Testis (tissue), 2 donors: ENCODE measurements at regions not wholly inside any gene's neighbourhood (a gene's known extent, or its start where the extent isn't known, plus 50 kb on each side); places are given as distances from the start of the nearest gene placed in this dataset.

Experiments
- DNase-seq: peaks from one replicate; pipeline ENCODE4 v3.0.0-alpha.2; 2019
- H3K27ac ChIP-seq, 2 donors: fragments of 200-600 bp; sonication (generic); one replicate each; pipeline ENCODE4 v1.5.1; 2019
- H3K27me3 ChIP-seq: fragments of 200-600 bp; sonication (generic); one replicate; pipeline ENCODE4 v1.5.1; 2019
- H3K36me3 ChIP-seq: fragments of 200-600 bp; sonication (generic); one replicate; pipeline ENCODE4 v1.5.1; 2017; ENCODE audit warnings: low read depth; ENCODE audit errors: missing control alignments
- H3K4me1 ChIP-seq: fragments of 200-600 bp; sonication (generic); one replicate; pipeline ENCODE4 v1.5.1; 2019
- H3K4me3 ChIP-seq, 2 donors: fragments of 200-600 bp; sonication (generic); one replicate each; pipeline ENCODE4 v1.5.1; 2017 to 2019
- H3K9me3 ChIP-seq: fragments of 200-600 bp; sonication (generic); one replicate; pipeline ENCODE4 v1.5.1; 2017
- CTCF ChIP-seq, 3 experiments: fragments of 450-650 bp in 2 of 3; fragments of 200-600 bp in 1 of 3; sonication (generic) in 1 of 3; IDR thresholded peaks; one replicate each; pipeline ENCODE4 v1.5.1; 2016 to 2019; ENCODE audit warnings: antibody characterized with exemption in 3 of 3, mild to moderate bottlenecking in 2 of 3, moderate library complexity in 1 of 3
- POLR2A ChIP-seq: fragments of 450-650 bp; IDR thresholded peaks from one replicate; pipeline ENCODE4 v1.6.1; 2017; ENCODE audit warnings: antibody characterized with exemption, mild to moderate bottlenecking, moderate library complexity
- WGBS, 2 donors: methylation state at CpG; one replicate each; pipeline ENCODE4 v1.1.5; 2018; 5-methylcytosine and 5-hydroxymethylcytosine counted together
- intact Hi-C: fragments of 100-400 bp; cut with DNase I; formaldehyde crosslinking; loops from one replicate; pipeline ENCODE4 v1.15.1; 2023; ENCODE audit warnings: low total_unique reads

- TF ChIP-seq POLR2A: no peak
- TF ChIP-seq CTCF (IDR thresholded peaks at IDR 0.05): no peak
- Histone ChIP-seq H3K27me3 (no peaks in the 10 kb centered on the region), H3K4me3 (no peak overlapping the region), H3K27ac (no peak overlapping the region), H3K36me3 (no peaks in the 10 kb centered on the region), H3K9me3 (no peaks in the 10 kb centered on the region), H3K4me1 (no peaks in the 10 kb centered on the region)
- 41 to 43% methylated on average over 1 of the region's 1 CpG for WGBS, 2 donors
- intact Hi-C loops: no loop called here
- DNase-seq: no peak
Observed at GRCh38 chr13:93023929-93024328, 202.7 kb upstream of the GPC6 start.

GRCh38 chr13:93025984-93026383 is 200.6 kb upstream of the GPC6 start:
- H3K9me3 ChIP-seq: no peaks in the 10 kb centered on the region
- intact Hi-C loops: no loop called here
- no peak overlapping the region for H3K27ac ChIP-seq
- H3K4me1 ChIP-seq: no peaks in the 10 kb centered on the region
- TF ChIP-seq CTCF (IDR thresholded peaks at IDR 0.05) (no peak), POLR2A (no peak)
- no peaks in the 10 kb centered on the region for H3K27me3 ChIP-seq
- no peak for DNase-seq
- H3K36me3 ChIP-seq: no peaks in the 10 kb centered on the region
- 82 to 87% methylated on average over 4 of the region's 4 CpGs for WGBS, 2 donors
- H3K4me3 ChIP-seq: no peak overlapping the region

GRCh38 chr13:93029536-93029935 is 197.1 kb upstream of the GPC6 start:
- WGBS, 2 donors: 78 to 90% methylated on average over 3 of the region's 3 CpGs

GRCh38 chr13:93036380-93036779 is 190.2 kb upstream of the GPC6 start:
- H3K4me1 ChIP-seq: no peaks in the 10 kb centered on the region
- TF ChIP-seq CTCF (IDR thresholded peaks at IDR 0.05) (no peak), POLR2A (no peak)
- H3K27ac ChIP-seq: no peak overlapping the region
- no peak for DNase-seq
- no peaks in the 10 kb centered on the region for H3K27me3 ChIP-seq
- intact Hi-C loops: no loop called here
- H3K4me3 ChIP-seq: no peak overlapping the region
- no peaks in the 10 kb centered on the region for H3K36me3 ChIP-seq
- WGBS, 2 donors: 74 to 80% methylated on average over 3 of the region's 3 CpGs
- H3K9me3 ChIP-seq: no peaks in the 10 kb centered on the region

More at GRCh38 chr13:93029536-93029935, 197.1 kb upstream of the GPC6 start:
- Histone ChIP-seq H3K27ac (no peak overlapping the region), H3K9me3 (no peaks in the 10 kb centered on the region), H3K36me3 (no peaks in the 10 kb centered on the region), H3K4me1 (no peaks in the 10 kb centered on the region), H3K27me3 (no peaks in the 10 kb centered on the region), H3K4me3 (no peak overlapping the region)
- DNase-seq: no peak
- intact Hi-C loops: no loop called here
- TF ChIP-seq CTCF (IDR thresholded peaks at IDR 0.05) (no peak), POLR2A (no peak)

GRCh38 chr13:93037780-93038179 is 188.8 kb upstream of the GPC6 start:
- H3K36me3 ChIP-seq: no peaks in the 10 kb centered on the region
- DNase-seq: no peak
- 86 to 90% methylated on average over 5 of the region's 5 CpGs for WGBS, 2 donors
- no peak for TF ChIP-seq POLR2A
- no peak for TF ChIP-seq CTCF (IDR thresholded peaks at IDR 0.05)
- H3K27me3 ChIP-seq: no peaks in the 10 kb centered on the region
- no peaks in the 10 kb centered on the region for H3K9me3 ChIP-seq
- no peaks in the 10 kb centered on the region for H3K4me1 ChIP-seq
- no peak overlapping the region for H3K27ac ChIP-seq
- intact Hi-C loops: no loop called here
- H3K4me3 ChIP-seq: no peak overlapping the region
